Keratinocyte (primary cell): ENCODE measurements at regions not wholly inside any gene's neighbourhood (a gene's known extent, or its start where the extent isn't known, plus 50 kb on each side); places are given as distances from the start of the nearest gene placed in this dataset.
A peak's percentile ranks its signal among the peaks of the same experiment; 100 is the strongest.

Source experiments
- DNase-seq: peaks from one replicate; pipeline ENCODE4 v3.0.0-alpha.2; 2011; ENCODE audit warnings: low read depth, missing footprints, low spot score
- FAIRE-seq: peaks from 2 replicates; lab custom pipeline; 2011; peaks lifted over from hg19 to GRCh38; lab: Jason Lieb, UNC
- H2AFZ ChIP-seq: 2 replicates; pipeline ENCODE4 v1.6.0; 2012; ENCODE audit warnings: low read length, control low read depth, inconsistent platforms; ENCODE audit not compliant: control insufficient read depth
- H3K27ac ChIP-seq: 2 replicates; pipeline ENCODE4 v1.5.1; 2011; ENCODE audit warnings: low read length; ENCODE audit not compliant: control insufficient read depth, insufficient read depth
- H3K27me3 ChIP-seq: 3 replicates; pipeline ENCODE4 v1.6.0; 2011; ENCODE audit warnings: low read length; ENCODE audit not compliant: control insufficient read depth, insufficient read depth; ENCODE audit errors: extremely low read depth
- H3K36me3 ChIP-seq, 2 experiments: 2 replicates in 1 of 2; 3 replicates in 1 of 2; pipeline ENCODE4 v1.5.1; 2011; ENCODE audit warnings: low read length in 2 of 2, mild to moderate bottlenecking in 1 of 2; ENCODE audit not compliant: control insufficient read depth in 2 of 2, insufficient read depth in 2 of 2; ENCODE audit errors: extremely low read depth in 1 of 2
- H3K4me1 ChIP-seq: 3 replicates; pipeline ENCODE4 v1.5.1; 2011; ENCODE audit warnings: low read length; ENCODE audit not compliant: control insufficient read depth, insufficient read depth; ENCODE audit errors: extremely low read depth
- H3K4me2 ChIP-seq: 3 replicates; pipeline ENCODE4 v1.6.0; 2011; ENCODE audit warnings: low read depth, low read length; ENCODE audit not compliant: control insufficient read depth, insufficient read depth; ENCODE audit errors: extremely low read depth
- H3K4me3 ChIP-seq, 3 experiments: fragments of 200-600 bp in 1 of 3; sonication (generic) in 1 of 3; 2 replicates in 2 of 3; 3 replicates in 1 of 3; pipeline ENCODE4 v1.5.1; 2011 to 2016; ENCODE audit warnings: low read length in 3 of 3, mild to moderate bottlenecking in 3 of 3, control low read depth in 2 of 3, inconsistent platforms in 1 of 3, low read depth in 1 of 3, mixed read lengths in 1 of 3, mixed run types in 1 of 3, moderate library complexity in 1 of 3; ENCODE audit not compliant: control insufficient read depth in 2 of 3, insufficient read depth in 2 of 3; ENCODE audit errors: extremely low read depth in 1 of 3
- H3K79me2 ChIP-seq: 2 replicates; pipeline ENCODE4 v1.6.0; 2012; ENCODE audit warnings: low read length; ENCODE audit not compliant: control insufficient read depth, insufficient read depth
- H3K9ac ChIP-seq: 3 replicates; pipeline ENCODE4 v1.6.0; 2011; ENCODE audit warnings: low read length; ENCODE audit not compliant: control insufficient read depth, insufficient read depth; ENCODE audit errors: extremely low read depth
- H3K9me1 ChIP-seq: 3 replicates; pipeline ENCODE4 v1.6.0; 2011; ENCODE audit warnings: low read length; ENCODE audit not compliant: control insufficient read depth, insufficient read depth; ENCODE audit errors: extremely low read depth
- H3K9me3 ChIP-seq: 2 replicates; pipeline ENCODE4 v1.5.1; 2012; ENCODE audit warnings: low read depth, low read length; ENCODE audit not compliant: control insufficient read depth
- H4K20me1 ChIP-seq: 3 replicates; pipeline ENCODE4 v1.6.0; 2011; ENCODE audit warnings: low read length; ENCODE audit not compliant: control insufficient read depth, insufficient read depth; ENCODE audit errors: extremely low read depth
- EZH2 ChIP-seq: IDR thresholded peaks from one replicate; pipeline ENCODE4 v1.6.1; 2012; ENCODE audit warnings: inconsistent platforms, mild to moderate bottlenecking, low read length, moderate library complexity
- dilution Hi-C: fragments of 300-500 bp; cut with MboI; formaldehyde crosslinking; loops from one replicate; pipeline ENCODE4 v1.7.0; 2020; ENCODE audit warnings: low sequenced_read_pairs; ENCODE audit not compliant: extremely low pct_ligation_motif_present
- TF ChIP-seq, protein P1 (sequence below), 3 experiments: IDR thresholded peaks in 1 of 3; conservative IDR thresholded peaks in 1 of 3; optimal IDR thresholded peaks in 1 of 3; 2 replicates in 2 of 3; 3 replicates in 1 of 3; pipeline versions ENCODE3 to v1.5.1; 2011; ENCODE audit warnings: low read length in 3 of 3, mild to moderate bottlenecking in 3 of 3, moderate library complexity in 2 of 3, control low read depth in 1 of 3, inconsistent platforms in 1 of 3; ENCODE audit not compliant: insufficient read depth in 2 of 3; ENCODE audit errors: extremely low read depth in 1 of 3

DNA sequence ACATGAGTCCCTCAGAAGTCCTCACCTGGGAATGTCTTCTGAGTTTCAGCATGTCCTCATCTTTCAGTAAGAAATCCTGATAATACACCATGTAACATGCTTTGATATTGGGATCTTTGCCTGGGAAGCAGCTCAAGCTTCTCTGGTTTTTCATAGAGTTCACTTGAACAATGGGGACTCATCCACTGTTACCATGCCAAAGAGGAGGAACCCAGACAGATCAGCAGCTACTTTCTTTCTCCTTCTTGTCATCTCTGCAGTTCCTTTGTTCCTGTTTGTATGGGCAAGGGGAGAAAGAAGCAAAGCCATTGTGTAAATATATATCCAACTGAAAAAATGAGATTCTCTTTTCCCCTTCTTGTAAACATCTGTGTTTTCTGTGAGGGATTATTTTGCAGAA, 450.6 kb upstream of the HS3ST5 start:
- H3K9me1 ChIP-seq: no peaks in the 10 kb centered on the region
- no peaks in the 10 kb centered on the region for H3K79me2 ChIP-seq
- no peaks in the 10 kb centered on the region for H4K20me1 ChIP-seq
- H3K9ac ChIP-seq: no peak overlapping the region
- no peak for FAIRE-seq
- H3K27ac ChIP-seq: no peak overlapping the region
- H3K4me1 ChIP-seq: no peaks in the 10 kb centered on the region
- no peak for DNase-seq
- no peak overlapping the region for H3K4me2 ChIP-seq
- H3K27me3 ChIP-seq: no peaks in the 10 kb centered on the region
- no peak overlapping the region for H3K4me3 ChIP-seq
- no peaks in the 10 kb centered on the region for H3K36me3 ChIP-seq
- dilution Hi-C loops: no loop called here
- TF ChIP-seq, protein P1, sequence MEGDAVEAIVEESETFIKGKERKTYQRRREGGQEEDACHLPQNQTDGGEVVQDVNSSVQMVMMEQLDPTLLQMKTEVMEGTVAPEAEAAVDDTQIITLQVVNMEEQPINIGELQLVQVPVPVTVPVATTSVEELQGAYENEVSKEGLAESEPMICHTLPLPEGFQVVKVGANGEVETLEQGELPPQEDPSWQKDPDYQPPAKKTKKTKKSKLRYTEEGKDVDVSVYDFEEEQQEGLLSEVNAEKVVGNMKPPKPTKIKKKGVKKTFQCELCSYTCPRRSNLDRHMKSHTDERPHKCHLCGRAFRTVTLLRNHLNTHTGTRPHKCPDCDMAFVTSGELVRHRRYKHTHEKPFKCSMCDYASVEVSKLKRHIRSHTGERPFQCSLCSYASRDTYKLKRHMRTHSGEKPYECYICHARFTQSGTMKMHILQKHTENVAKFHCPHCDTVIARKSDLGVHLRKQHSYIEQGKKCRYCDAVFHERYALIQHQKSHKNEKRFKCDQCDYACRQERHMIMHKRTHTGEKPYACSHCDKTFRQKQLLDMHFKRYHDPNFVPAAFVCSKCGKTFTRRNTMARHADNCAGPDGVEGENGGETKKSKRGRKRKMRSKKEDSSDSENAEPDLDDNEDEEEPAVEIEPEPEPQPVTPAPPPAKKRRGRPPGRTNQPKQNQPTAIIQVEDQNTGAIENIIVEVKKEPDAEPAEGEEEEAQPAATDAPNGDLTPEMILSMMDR (optimal IDR thresholded peaks at IDR 0.05 in 1 of 3, IDR thresholded peaks at IDR 0.05 in 1 of 3, conservative IDR thresholded peaks at IDR 0.05 in 1 of 3; ENCODE audit: extremely low read depth in 1 of 3, insufficient read depth in 2 of 3, low read length in 3 of 3): no peak
- TF ChIP-seq EZH2: no peak
- no peak overlapping the region for H2AFZ ChIP-seq
- H3K9me3 ChIP-seq: no peaks in the 10 kb centered on the region

DNA sequence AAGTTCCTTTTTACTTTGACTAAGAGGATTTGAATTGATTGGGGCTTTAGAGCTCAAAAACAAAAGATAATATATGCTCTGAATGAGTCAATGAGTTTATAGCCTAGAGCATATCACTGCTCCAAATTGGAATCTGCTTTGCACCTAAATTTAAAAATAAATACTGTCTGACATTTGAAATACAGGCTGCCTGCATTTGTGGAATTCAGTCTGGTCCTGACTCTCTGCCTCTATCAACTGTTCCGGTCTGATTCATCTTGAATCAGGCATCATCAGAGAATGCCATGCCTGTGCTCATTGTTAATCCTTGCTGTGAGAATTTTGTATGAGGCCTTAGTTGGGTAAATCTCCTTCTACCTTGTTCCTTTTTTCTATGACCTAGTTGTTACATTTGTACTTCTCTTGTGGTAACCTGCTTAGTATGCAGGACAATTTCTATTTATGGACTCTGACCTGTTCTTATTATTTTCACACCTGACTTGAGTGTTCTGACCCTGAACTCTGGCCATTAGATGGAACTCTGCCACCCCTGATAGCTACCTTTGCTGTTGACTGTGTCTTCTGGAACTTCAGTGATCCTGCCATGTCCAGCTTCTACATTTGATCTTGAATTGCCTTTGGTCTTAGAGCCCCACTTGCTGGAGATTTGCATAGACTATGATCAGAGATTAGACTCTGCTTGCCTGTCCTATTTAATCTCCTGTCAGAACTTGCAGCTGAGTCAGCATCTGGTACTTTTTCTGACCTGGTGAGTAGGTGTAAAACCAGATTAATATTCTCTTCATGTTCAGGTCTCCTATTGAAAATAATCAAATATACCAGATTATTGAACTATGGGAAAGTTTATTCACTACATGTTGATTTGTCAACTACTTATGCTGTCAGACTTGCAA, 442.7 kb upstream of the HS3ST5 start:
- peaks cover 12% of the 10 kb centered on the region for H3K9me3 ChIP-seq
- no peaks in the 10 kb centered on the region for H3K9me1 ChIP-seq
- H3K4me3 ChIP-seq: peak overlapping the region in 1 of 3 experiments; percentile 52
- H2AFZ ChIP-seq: peak overlapping the region; percentile 62
- no peaks in the 10 kb centered on the region for H3K79me2 ChIP-seq
- dilution Hi-C loops: no loop called here
- peak overlapping the region; percentile 19 for H3K9ac ChIP-seq
- TF ChIP-seq, protein P1 (optimal IDR thresholded peaks at IDR 0.05 in 1 of 3, IDR thresholded peaks at IDR 0.05 in 1 of 3, conservative IDR thresholded peaks at IDR 0.05 in 1 of 3; ENCODE audit: extremely low read depth in 1 of 3, insufficient read depth in 2 of 3, low read length in 3 of 3): no peak
- no peak for TF ChIP-seq EZH2
- no peaks in the 10 kb centered on the region for H3K27me3 ChIP-seq
- H3K27ac ChIP-seq: peak overlapping the region; percentile 85
- peak overlapping the region; percentile 81 for H3K4me2 ChIP-seq
- no peaks in the 10 kb centered on the region for H3K36me3 ChIP-seq
- peak; percentile 35 for DNase-seq
- no peaks in the 10 kb centered on the region for H4K20me1 ChIP-seq
- peaks cover 15% of the 10 kb centered on the region for H3K4me1 ChIP-seq
- FAIRE-seq: peak; percentile 77
